GM19025 (cell line): ENCODE measurements at regions not wholly inside any gene's neighbourhood (a gene's known extent, or its start where the extent isn't known, plus 50 kb on each side); places are given as distances from the start of the nearest gene placed in this dataset.

Experiments used
- ATAC-seq: cut with Tn5 transposase; IDR thresholded peaks from one replicate; pipeline ENCODE4 v1.9.1; 2021; ENCODE audit warnings: mild to moderate bottlenecking, low read depth, moderate library complexity; ENCODE audit not compliant: unreplicated experiment

GRCh38 chr9:116083837-116084236, 69.8 kb upstream of the PAPPA start:
- no peak for ATAC-seq

- ATAC-seq, result no peak
Measured at GRCh38 chr9:116084497-116084896, 69.1 kb upstream of the PAPPA start.

- no peak for ATAC-seq
Measured at GRCh38 chr9:116087246-116087645, 66.3 kb upstream of the PAPPA start.

GRCh38 chr9:116087751-116088194, 65.8 kb upstream of the PAPPA start:
- no peak for ATAC-seq

- ATAC-seq, result no peak
Measured at GRCh38 chr9:116088396-116088795, 65.2 kb upstream of the PAPPA start.

GRCh38 chr9:116090030-116090770, 63.4 kb upstream of the PAPPA start:
- no peak for ATAC-seq

GRCh38 chr9:116094846-116095245, 58.7 kb upstream of the PAPPA start:
- ATAC-seq, result no peak

- ATAC-seq, result no peak
Measured at GRCh38 chr9:116095403-116095802, 58.2 kb upstream of the PAPPA start.

- no peak for ATAC-seq
Measured at GRCh38 chr9:116096046-116096445, 57.5 kb upstream of the PAPPA start.

- ATAC-seq, result no peak
Measured at GRCh38 chr9:116096853-116097252, 56.7 kb upstream of the PAPPA start.

GRCh38 chr9:116098476-116098875, 55.1 kb upstream of the PAPPA start:
- no peak for ATAC-seq

- no peak for ATAC-seq
Measured at GRCh38 chr9:116099821-116100220, 53.8 kb upstream of the PAPPA start.

- no peak for ATAC-seq
Measured at GRCh38 chr9:116100711-116101121, 52.9 kb upstream of the PAPPA start.

GRCh38 chr9:116101516-116101915, 52.1 kb upstream of the PAPPA start:
- ATAC-seq, result no peak

- ATAC-seq, result no peak
Measured at GRCh38 chr9:116102596-116102995, 51.0 kb upstream of the PAPPA start.
